ENCODE measurements at regions not wholly inside any gene's neighbourhood (a gene's known extent, or its start where the extent isn't known, plus 50 kb on each side); places are given as distances from the start of the nearest gene placed in this dataset.
"Not testable (repeated sequence)": the region's sequence is repeated elsewhere in the genome, so short reads cannot be mapped to it uniquely, and the experiment has no call there.

DNA sequence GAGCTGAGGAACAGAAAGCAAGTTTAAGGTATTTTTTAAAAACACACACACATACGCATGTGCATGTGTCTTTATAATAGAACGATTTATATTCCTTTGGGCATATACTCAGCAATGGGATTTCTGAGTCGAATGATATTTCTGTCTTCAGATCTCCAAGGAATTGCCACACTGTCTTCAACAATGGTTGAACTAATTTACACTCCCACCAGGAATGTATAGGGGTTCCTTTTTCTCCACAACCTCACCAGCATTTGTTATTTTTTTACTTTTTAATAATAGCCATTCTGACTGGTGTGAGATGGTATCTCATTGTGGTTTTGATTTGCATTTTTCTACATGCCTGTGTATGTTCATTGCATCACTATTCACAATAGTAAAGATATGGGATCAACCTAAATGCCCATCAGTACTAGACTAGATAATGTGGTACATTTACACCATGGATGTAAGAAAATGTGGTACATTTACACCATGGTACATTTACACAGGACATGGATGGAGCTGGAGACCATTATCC is 60.3 kb upstream of the MAP3K1 start:
- H3K4me1 ChIP-seq (ENCODE audit: control insufficient read depth, extremely low read depth, insufficient read depth, low read length) = no peaks in the 10 kb centered on the region
- H3K4me2 ChIP-seq (ENCODE audit: extremely low read depth, insufficient read depth, low read length) = no peak overlapping the region
- H3K4me3 ChIP-seq (replicated peaks in 1 of 4; ENCODE audit: control extremely low read depth in 1 of 4, insufficient read depth in 1 of 4, low read depth in 3 of 4, low read length in 4 of 4) = no peak overlapping the region
- no peak overlapping the region for H3K27ac ChIP-seq (ENCODE audit: insufficient read depth, low read length)
- no peaks in the 10 kb centered on the region for H3K36me3 ChIP-seq (ENCODE audit: control insufficient read depth, insufficient read depth, low read length)
- H3K9me3 ChIP-seq (ENCODE audit: control insufficient read depth, insufficient read depth, low read depth, low read length) = no peaks in the 10 kb centered on the region
- H4K20me1 ChIP-seq (ENCODE audit: control insufficient read depth, extremely low read depth, insufficient read depth, low read length) = no peaks in the 10 kb centered on the region
- no peaks in the 10 kb centered on the region for H3K27me3 ChIP-seq (ENCODE audit: control insufficient read depth, insufficient read depth, low read length)
- no peak for TF ChIP-seq CTCF (conservative IDR thresholded peaks at IDR 0.05 in 1 of 2, IDR thresholded peaks at IDR 0.05 in 1 of 2; ENCODE audit: low read depth in 1 of 2, low read length in 2 of 2)
- no peak for TF ChIP-seq EZH2 (IDR thresholded peaks at IDR 0.05; ENCODE audit: low read length, missing control alignments)
- H3K79me2 ChIP-seq (ENCODE audit: control insufficient read depth, insufficient read depth, low read length) = no peaks in the 10 kb centered on the region
- no peak overlapping the region for H3K9ac ChIP-seq (ENCODE audit: insufficient read depth, low read length)
- no peak for DNase-seq (ENCODE audit: low read depth in 2 of 2)
- no peak overlapping the region for H2AFZ ChIP-seq (ENCODE audit: low read length)

DNA sequence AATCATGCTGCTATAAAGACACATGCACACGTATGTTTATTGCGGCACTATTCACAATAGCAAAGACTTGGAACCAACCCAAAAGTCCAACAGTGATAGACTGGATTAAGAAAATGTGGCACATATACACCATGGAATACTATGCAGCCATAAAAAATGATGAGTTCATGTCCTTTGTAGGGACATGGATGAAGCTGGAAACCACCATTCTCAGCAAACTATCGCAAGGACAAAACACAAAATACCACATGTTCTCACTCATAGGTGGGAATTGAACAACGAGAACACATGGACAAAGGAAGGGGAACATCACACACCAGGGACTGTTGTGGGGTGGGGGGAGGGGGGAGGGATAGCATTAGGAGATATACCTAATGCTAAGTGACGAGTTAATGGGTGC is 61.8 kb upstream of the MAP3K1 start:
- H4K20me1 ChIP-seq (ENCODE audit: control insufficient read depth, extremely low read depth, insufficient read depth, low read length); H3K27ac ChIP-seq (ENCODE audit: insufficient read depth, low read length); DNase-seq (ENCODE audit: low read depth in 2 of 2); H3K4me1 ChIP-seq (ENCODE audit: control insufficient read depth, extremely low read depth, insufficient read depth, low read length); H2AFZ ChIP-seq (ENCODE audit: low read length); H3K9ac ChIP-seq (ENCODE audit: insufficient read depth, low read length); H3K4me2 ChIP-seq (ENCODE audit: extremely low read depth, insufficient read depth, low read length); H3K9me3 ChIP-seq (ENCODE audit: control insufficient read depth, insufficient read depth, low read depth, low read length); H3K36me3 ChIP-seq (ENCODE audit: control insufficient read depth, insufficient read depth, low read length); H3K27me3 ChIP-seq (ENCODE audit: control insufficient read depth, insufficient read depth, low read length); H3K79me2 ChIP-seq (ENCODE audit: control insufficient read depth, insufficient read depth, low read length); H3K4me3 ChIP-seq (replicated peaks in 1 of 4; ENCODE audit: control extremely low read depth in 1 of 4, insufficient read depth in 1 of 4, low read depth in 3 of 4, low read length in 4 of 4): not testable (repeated sequence)

DNA sequence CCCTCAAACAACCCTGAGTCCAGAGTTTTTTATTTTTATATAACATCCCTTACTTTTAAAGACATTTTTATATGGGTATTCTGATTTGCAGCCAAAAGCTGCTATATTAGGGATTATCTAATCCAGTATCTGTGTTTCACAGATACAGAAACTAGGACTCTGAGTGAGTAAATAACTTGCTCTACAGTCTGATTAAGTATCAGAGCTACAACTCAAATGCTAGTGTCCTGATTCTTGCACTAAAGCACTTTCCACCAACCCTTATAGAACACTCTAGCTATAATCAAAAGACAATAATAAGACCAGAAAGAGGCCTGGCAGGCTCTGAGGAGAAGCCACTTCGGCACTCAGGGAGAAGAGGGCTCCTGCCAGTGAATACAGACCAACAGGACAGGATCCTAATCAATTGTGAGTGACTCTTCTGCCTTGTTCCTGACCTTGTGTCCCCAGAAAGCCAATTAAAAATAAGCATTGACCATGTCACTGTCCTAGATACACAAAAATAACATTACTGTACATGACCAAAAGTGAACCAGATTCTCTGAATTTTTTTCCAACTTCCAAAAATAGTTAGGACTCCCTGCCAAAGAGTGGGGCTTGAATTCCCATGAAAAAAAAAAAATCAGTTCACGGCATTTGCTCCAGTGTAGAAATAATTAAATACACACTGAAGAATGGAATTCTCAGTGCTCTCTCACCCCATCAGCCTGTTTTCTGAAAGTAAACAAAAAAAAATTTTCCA is 63.6 kb upstream of the MAP3K1 start:
- Histone ChIP-seq H3K79me2 (ENCODE audit: control insufficient read depth, insufficient read depth, low read length) (no peaks in the 10 kb centered on the region), H2AFZ (ENCODE audit: low read length) (no peak overlapping the region), H3K4me1 (ENCODE audit: control insufficient read depth, extremely low read depth, insufficient read depth, low read length) (no peaks in the 10 kb centered on the region), H3K36me3 (ENCODE audit: control insufficient read depth, insufficient read depth, low read length) (no peaks in the 10 kb centered on the region), H3K27ac (ENCODE audit: insufficient read depth, low read length) (no peak overlapping the region), H3K9me3 (ENCODE audit: control insufficient read depth, insufficient read depth, low read depth, low read length) (no peaks in the 10 kb centered on the region), H4K20me1 (ENCODE audit: control insufficient read depth, extremely low read depth, insufficient read depth, low read length) (no peaks in the 10 kb centered on the region), H3K9ac (ENCODE audit: insufficient read depth, low read length) (no peak overlapping the region), H3K4me3 (replicated peaks in 1 of 4; ENCODE audit: control extremely low read depth in 1 of 4, insufficient read depth in 1 of 4, low read depth in 3 of 4, low read length in 4 of 4) (no peak overlapping the region), H3K27me3 (ENCODE audit: control insufficient read depth, insufficient read depth, low read length) (no peaks in the 10 kb centered on the region), H3K4me2 (ENCODE audit: extremely low read depth, insufficient read depth, low read length) (no peak overlapping the region)
- DNase-seq (ENCODE audit: low read depth in 2 of 2) = no peak
- TF ChIP-seq EZH2 (IDR thresholded peaks at IDR 0.05; ENCODE audit: low read length, missing control alignments) (no peak), CTCF (conservative IDR thresholded peaks at IDR 0.05 in 1 of 2, IDR thresholded peaks at IDR 0.05 in 1 of 2; ENCODE audit: low read depth in 1 of 2, low read length in 2 of 2) (no peak)

Data from fibroblast of lung (primary cell).